ENCODE measurements at regions not wholly inside any gene's neighbourhood (a gene's known extent, or its start where the extent isn't known, plus 50 kb on each side); places are given as distances from the start of the nearest gene placed in this dataset.

DNA sequence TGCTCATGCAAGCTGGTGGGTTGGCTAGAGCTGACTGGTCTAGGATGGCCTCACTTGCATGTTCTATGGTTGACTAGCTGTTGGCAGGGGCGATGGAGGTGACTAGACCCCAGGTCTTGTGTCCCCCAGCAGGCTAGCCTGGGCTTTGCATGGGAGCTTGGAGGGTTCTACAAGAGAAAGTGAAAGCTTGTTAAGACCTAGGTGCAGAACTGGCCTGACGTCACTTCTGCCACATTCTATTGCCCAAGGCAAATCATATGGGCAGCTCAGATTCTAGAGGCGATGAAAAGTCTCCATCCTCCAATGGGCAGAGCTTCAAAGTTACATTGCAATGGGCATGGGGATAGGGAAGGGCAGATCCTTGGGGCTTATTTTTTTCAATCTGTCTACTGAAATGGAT, 170.9 kb downstream of the MIAT start:
- TF ChIP-seq, protein P1, sequence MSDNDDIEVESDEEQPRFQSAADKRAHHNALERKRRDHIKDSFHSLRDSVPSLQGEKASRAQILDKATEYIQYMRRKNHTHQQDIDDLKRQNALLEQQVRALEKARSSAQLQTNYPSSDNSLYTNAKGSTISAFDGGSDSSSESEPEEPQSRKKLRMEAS (IDR thresholded peaks at IDR 0.05; ENCODE audit: low read depth, low read length): no peak
- TF ChIP-seq, protein P2, sequence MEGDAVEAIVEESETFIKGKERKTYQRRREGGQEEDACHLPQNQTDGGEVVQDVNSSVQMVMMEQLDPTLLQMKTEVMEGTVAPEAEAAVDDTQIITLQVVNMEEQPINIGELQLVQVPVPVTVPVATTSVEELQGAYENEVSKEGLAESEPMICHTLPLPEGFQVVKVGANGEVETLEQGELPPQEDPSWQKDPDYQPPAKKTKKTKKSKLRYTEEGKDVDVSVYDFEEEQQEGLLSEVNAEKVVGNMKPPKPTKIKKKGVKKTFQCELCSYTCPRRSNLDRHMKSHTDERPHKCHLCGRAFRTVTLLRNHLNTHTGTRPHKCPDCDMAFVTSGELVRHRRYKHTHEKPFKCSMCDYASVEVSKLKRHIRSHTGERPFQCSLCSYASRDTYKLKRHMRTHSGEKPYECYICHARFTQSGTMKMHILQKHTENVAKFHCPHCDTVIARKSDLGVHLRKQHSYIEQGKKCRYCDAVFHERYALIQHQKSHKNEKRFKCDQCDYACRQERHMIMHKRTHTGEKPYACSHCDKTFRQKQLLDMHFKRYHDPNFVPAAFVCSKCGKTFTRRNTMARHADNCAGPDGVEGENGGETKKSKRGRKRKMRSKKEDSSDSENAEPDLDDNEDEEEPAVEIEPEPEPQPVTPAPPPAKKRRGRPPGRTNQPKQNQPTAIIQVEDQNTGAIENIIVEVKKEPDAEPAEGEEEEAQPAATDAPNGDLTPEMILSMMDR (IDR thresholded peaks at IDR 0.05; ENCODE audit: low read depth, low read length): no peak
- TF ChIP-seq POLR2A (IDR thresholded peaks at IDR 0.05; ENCODE audit: extremely low read depth, insufficient read length): no peak
- H3K4me3 ChIP-seq (ENCODE audit: low read depth, low read length): no peak overlapping the region
- DNase-seq (ENCODE audit: low read depth): peak; percentile 9

DNA sequence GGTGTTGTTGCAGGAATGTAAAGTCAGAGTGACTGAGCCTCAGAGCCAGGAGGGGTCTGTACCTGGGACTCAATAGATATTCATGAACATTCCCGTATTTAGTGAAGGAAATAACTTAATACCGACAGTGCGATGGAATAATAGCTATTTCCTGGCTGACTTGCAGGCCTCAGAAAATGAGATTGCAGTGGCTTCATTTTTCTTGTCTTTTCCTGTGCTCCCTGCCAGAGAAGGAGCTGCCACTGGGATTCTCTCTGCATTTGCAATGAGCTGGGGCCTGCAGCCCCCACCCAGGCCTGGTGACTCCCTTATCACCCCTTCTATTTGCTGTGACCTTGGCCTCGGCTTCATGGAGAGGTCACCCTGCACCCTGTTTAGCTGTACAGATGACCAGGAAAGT, 173.4 kb downstream of the MIAT start:
- TF ChIP-seq MYC (IDR thresholded peaks at IDR 0.05; ENCODE audit: low read depth, low read length): no peak
- TF ChIP-seq, protein P1 (IDR thresholded peaks at IDR 0.05; ENCODE audit: low read depth, low read length): no peak
- TF ChIP-seq POLR2A (IDR thresholded peaks at IDR 0.05; ENCODE audit: extremely low read depth, insufficient read length): no peak
- TF ChIP-seq, protein P2 (IDR thresholded peaks at IDR 0.05; ENCODE audit: low read depth, low read length): no peak
- DNase-seq (ENCODE audit: low read depth): no peak
- no peak overlapping the region for H3K4me3 ChIP-seq (ENCODE audit: low read depth, low read length)

DNA sequence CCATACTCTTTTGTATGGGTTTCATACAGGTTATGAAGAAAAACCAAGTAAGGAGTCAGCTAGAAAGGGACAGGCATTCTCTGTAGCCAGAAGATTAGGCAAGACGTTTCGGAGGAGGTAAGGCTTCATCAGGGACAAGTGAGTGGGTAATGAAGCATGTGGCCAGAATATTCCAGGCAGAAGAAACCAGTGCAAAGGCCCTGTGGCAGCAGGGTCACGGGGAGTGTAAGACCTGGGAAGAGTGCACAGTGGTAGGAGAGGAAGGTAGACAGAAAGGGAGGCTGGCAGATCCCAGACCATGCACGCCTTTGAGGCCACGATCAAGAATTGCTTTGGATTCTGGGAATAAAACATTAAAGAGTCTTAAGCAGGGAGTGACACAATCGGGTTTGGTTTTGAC, 177.6 kb downstream of the MIAT start:
- no peak for DNase-seq (ENCODE audit: low read depth)
- TF ChIP-seq, protein P2 (IDR thresholded peaks at IDR 0.05; ENCODE audit: low read depth, low read length): no peak
- TF ChIP-seq MYC (IDR thresholded peaks at IDR 0.05; ENCODE audit: low read depth, low read length) (no peak), POLR2A (IDR thresholded peaks at IDR 0.05; ENCODE audit: extremely low read depth, insufficient read length) (no peak)
- TF ChIP-seq, protein P1 (IDR thresholded peaks at IDR 0.05; ENCODE audit: low read depth, low read length): no peak
- no peak overlapping the region for H3K4me3 ChIP-seq (ENCODE audit: low read depth, low read length)

DNA sequence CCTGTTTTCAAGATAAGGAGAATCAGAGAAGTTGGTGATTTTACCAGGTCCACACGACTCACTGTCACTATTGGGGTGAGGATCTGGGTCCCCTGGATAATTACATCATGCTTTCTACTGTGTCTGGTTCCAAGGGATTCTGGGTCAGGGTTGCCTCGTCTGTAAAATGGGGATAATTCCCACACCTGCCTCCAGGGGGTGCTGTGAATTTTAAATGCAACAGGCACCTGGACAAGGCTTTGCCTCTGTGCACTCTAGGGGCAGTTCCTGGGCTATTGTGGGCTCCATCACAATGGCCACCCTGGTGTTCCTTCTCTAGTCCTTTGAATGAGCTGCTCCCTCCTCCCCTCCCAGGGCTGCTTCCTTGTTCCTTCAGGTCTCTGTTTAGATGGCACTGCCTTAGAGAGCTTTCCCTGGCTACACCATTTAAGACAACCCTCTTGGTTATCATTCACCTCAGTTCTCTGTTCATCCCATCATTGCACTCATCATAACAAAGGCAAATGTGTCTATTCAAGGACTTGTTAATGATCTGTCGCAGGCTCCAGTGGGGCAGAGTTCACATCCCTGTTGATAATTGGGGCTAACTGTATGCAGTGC, 178.6 kb downstream of the MIAT start:
- TF ChIP-seq, protein P2 (IDR thresholded peaks at IDR 0.05; ENCODE audit: low read depth, low read length): peak; percentile 73
- TF ChIP-seq MYC (IDR thresholded peaks at IDR 0.05; ENCODE audit: low read depth, low read length): no peak
- no peak for TF ChIP-seq POLR2A (IDR thresholded peaks at IDR 0.05; ENCODE audit: extremely low read depth, insufficient read length)
- TF ChIP-seq, protein P1 (IDR thresholded peaks at IDR 0.05; ENCODE audit: low read depth, low read length): no peak
- H3K4me3 ChIP-seq (ENCODE audit: low read depth, low read length): no peak overlapping the region
- DNase-seq (ENCODE audit: low read depth): peak; percentile 50

DNA sequence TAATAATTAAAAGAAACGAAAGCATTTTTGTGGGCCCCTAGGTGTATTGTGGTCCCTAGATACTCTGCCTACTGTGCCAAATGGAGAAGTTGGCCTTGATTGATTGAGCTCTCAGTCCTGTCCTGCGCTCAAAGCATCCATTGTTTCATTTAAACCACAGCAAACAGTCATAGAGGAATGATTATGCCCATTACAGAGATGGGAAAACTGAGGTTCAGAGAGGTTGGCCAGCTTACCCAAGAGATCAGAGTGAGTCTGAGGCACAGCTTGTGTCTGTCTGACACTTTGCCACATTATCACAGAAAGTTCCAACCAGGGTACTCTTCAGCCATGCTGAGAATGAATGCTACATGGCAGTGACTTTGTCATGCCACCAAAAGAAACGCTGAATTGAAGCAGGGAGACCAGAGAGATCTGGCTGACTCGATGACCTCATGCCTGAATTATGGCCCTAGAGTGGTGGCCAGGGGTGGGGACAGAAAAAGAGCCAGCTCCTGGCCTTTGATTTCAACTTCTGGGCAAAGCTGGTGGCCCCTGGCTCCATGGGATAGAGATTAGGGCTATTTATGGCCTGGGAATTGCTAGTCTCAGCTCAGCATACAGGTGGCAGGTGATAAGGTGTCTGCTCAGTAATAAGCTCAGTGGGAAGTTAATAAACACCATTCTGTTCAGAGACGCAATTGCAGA, 180.5 kb downstream of the MIAT start:
- TF ChIP-seq POLR2A (IDR thresholded peaks at IDR 0.05; ENCODE audit: extremely low read depth, insufficient read length): no peak
- TF ChIP-seq, protein P1 (IDR thresholded peaks at IDR 0.05; ENCODE audit: low read depth, low read length): no peak
- TF ChIP-seq, protein P2 (IDR thresholded peaks at IDR 0.05; ENCODE audit: low read depth, low read length): no peak
- TF ChIP-seq MYC (IDR thresholded peaks at IDR 0.05; ENCODE audit: low read depth, low read length): no peak
- no peak overlapping the region for H3K4me3 ChIP-seq (ENCODE audit: low read depth, low read length)
- no peak for DNase-seq (ENCODE audit: low read depth)

Measured in NB4 (cell line).